Heart left ventricle (tissue), 16 donors: ENCODE measurements at regions not wholly inside any gene's neighbourhood (a gene's known extent, or its start where the extent isn't known, plus 50 kb on each side); places are given as distances from the start of the nearest gene placed in this dataset.

Experiments
- ATAC-seq, 4 donors: fragments of 200-7000 bp; cut with Tn5 transposase; one replicate each; pipeline ENCODE4 v1.9.1; 2020 to 2022; ENCODE audit warnings: moderate library complexity in 4 of 4, mild to moderate bottlenecking in 3 of 4, moderate number of reproducible peaks in 1 of 4
- DNase-seq, 5 donors: peaks; one replicate each; pipeline ENCODE4 v3.0.0-alpha.2; 2020
- H3K27ac ChIP-seq, 12 donors: fragments of 200-600 bp; sonication (generic) in 4 of 12; one replicate each; pipeline versions ENCODE4 v1.5.0 to v1.8.0; 2016 to 2022; ENCODE audit warnings: mild to moderate bottlenecking in 2 of 12
- H3K27me3 ChIP-seq, 9 donors: fragments of 200-600 bp; sonication (generic) in 2 of 9; one replicate each; pipeline versions ENCODE4 v1.5.1 to v1.8.0; 2016 to 2022; ENCODE audit warnings: mild to moderate bottlenecking in 3 of 9
- H3K36me3 ChIP-seq, 9 donors: fragments of 200-600 bp; sonication (generic) in 2 of 9; one replicate each; pipeline versions ENCODE4 v1.5.0 to v1.8.0; 2018 to 2022; ENCODE audit warnings: mild to moderate bottlenecking in 2 of 9
- H3K4me1 ChIP-seq, 12 donors: fragments of 200-600 bp; sonication (generic) in 4 of 12; one replicate each; pipeline versions ENCODE4 v1.5.0 to v1.8.0; 2016 to 2022; ENCODE audit warnings: mild to moderate bottlenecking in 3 of 12
- H3K4me3 ChIP-seq, 12 donors: fragments of 200-600 bp; sonication (generic) in 4 of 12; one replicate each; pipeline versions ENCODE4 v1.5.0 to v1.8.0; 2017 to 2022; ENCODE audit warnings: mild to moderate bottlenecking in 9 of 12, moderate library complexity in 4 of 12
- H3K9me3 ChIP-seq, 12 donors: fragments of 200-600 bp; sonication (generic) in 4 of 12; one replicate each; pipeline versions ENCODE4 v1.5.0 to v1.8.0; 2016 to 2022; ENCODE audit warnings: mild to moderate bottlenecking in 1 of 12
- POLR2A ChIP-seq, 2 donors: fragments of 450-650 bp; IDR thresholded peaks; one replicate each; pipeline ENCODE4 v1.6.1; 2017; ENCODE audit warnings: antibody characterized with exemption in 2 of 2, mild to moderate bottlenecking in 2 of 2, moderate library complexity in 2 of 2
- WGBS, 4 donors: extraction: QIAGEN DNeasy Blood & Tissue Kit in 2 of 4; methylation state at CpG; one replicate each; pipeline versions ENCODE4 v1.1.5 to v1.1.7; 2013 to 2018; 5-methylcytosine and 5-hydroxymethylcytosine counted together
- intact Hi-C, 10 donors: fragments of 100-400 bp; cut with DNase I; formaldehyde crosslinking; loops; one replicate each; pipeline versions ENCODE4 v1.11.1 to v1.14.2; 2022
- TF ChIP-seq, protein P1 (sequence below), 12 donors: fragments of 200-600 bp; sonication (generic) in 4 of 12; IDR thresholded peaks; one replicate each; pipeline versions ENCODE4 v1.5.0 to v1.8.0; 2018 to 2022; ENCODE audit warnings: antibody characterized with exemption in 12 of 12, mild to moderate bottlenecking in 5 of 12
- donor health status: ischemic (EF 13 %, LVEDD 7.1; RV severe dilation, severe dysfunction).
- donor health status: healthy with polysubstance abuse.
- donor health status: DM: no; HTN: yes; CAD: no.
- donor health status: DM: no; HTN: no; CAD: no.
- donor health status: ischemic (EF 25% LVEDD 6.9; RV normal size, moderate dysfunction).
- donor health status: ischemic (EF 25% LVEDD 5.7; RV mildly dilated, moderate dysfunction).
- donor health status: healthy.
- donor health status: DM: yes; HTN: yes; CAD: no.
- donor health status: ischemic (EF 35%, LVEDD 5.7; RV mildly dilated, moderate dysfunction).
- donor health status: nonischemic (EF 11% LVEDD 7.7; RV severe dilation, severe dysfunction).
- donor health status: DM: yes; HTN: yes; CAD: no.
- donor health status: PGD.
- donor health status: ischemic (EF 29% LVEDD 5.4; RV normal size, mild dysfunction).
- donor health status: nonischemic (EF 23%, LVEDD 6.1; RV moderate dilation, normal function).

DNA sequence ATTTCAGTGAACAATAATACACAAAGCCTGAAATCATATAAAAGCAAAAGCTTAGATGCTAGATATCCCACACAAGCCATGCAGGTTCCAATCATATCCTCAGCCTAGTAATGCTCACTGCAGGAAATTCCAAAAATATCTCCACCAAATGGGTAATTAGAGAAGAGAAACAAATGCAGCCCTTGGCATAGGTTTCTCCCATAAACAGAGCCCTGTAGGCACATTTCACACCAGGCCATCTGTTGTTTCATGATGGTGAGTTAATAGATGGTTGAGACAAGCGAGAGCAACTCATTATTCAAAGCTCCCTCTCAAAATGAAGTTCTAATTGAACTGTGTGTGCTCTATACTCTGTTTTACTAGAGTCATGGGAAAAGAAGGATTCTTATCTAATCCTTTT, 154.6 kb upstream of the TRPC6 start:
- intact Hi-C loops, result no loop called here
- Histone ChIP-seq H3K4me1 (no peaks in the 10 kb centered on the region), H3K4me3 (no peak overlapping the region), H3K27ac (no peak overlapping the region), H3K36me3 (no peaks in the 10 kb centered on the region), H3K27me3 (no peaks in the 10 kb centered on the region), H3K9me3 (no peaks in the 10 kb centered on the region)
- DNase-seq (no peak), ATAC-seq (no peak)
- 45 to 68% (median 51%) methylated on average over 1 of the region's 1 CpG for WGBS, 4 donors
- TF ChIP-seq, protein P1, sequence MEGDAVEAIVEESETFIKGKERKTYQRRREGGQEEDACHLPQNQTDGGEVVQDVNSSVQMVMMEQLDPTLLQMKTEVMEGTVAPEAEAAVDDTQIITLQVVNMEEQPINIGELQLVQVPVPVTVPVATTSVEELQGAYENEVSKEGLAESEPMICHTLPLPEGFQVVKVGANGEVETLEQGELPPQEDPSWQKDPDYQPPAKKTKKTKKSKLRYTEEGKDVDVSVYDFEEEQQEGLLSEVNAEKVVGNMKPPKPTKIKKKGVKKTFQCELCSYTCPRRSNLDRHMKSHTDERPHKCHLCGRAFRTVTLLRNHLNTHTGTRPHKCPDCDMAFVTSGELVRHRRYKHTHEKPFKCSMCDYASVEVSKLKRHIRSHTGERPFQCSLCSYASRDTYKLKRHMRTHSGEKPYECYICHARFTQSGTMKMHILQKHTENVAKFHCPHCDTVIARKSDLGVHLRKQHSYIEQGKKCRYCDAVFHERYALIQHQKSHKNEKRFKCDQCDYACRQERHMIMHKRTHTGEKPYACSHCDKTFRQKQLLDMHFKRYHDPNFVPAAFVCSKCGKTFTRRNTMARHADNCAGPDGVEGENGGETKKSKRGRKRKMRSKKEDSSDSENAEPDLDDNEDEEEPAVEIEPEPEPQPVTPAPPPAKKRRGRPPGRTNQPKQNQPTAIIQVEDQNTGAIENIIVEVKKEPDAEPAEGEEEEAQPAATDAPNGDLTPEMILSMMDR (IDR thresholded peaks at IDR 0.05), result no peak
- TF ChIP-seq POLR2A (IDR thresholded peaks at IDR 0.05), result no peak

DNA sequence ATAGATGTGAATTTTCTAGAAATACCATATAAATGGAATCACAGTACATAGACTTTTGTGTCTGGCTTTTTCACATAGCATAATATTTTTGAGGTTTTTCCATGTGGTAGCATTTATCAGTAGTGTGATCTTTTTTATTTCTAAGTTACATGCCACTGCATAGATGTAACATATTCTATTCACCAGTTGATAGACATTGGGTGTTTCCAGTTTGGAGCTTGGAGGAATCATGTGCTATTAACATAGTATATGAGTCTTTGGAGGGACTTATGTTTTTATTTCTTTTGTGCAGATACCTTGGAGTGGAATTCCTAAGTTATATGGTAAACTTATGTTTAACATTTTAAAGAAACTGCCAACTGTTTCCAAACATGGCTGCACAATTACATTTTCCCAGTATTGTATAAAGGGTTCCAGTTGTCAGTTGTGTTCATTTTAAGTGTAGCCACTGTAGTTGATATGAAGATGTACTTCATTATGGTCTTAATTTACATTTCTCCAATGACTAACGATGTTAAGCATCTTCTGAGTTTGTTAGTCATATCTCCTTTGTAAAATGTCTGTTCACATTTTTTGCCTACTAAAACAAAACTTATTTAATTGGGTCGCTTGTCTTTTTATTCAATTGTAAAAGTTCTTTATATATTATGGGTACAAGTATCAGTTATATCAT, 145.7 kb upstream of the TRPC6 start:
- no peak overlapping the region for H3K27ac ChIP-seq
- DNase-seq, result no peak
- TF ChIP-seq POLR2A (IDR thresholded peaks at IDR 0.05), result no peak
- TF ChIP-seq, protein P1 (IDR thresholded peaks at IDR 0.05), result no peak
- intact Hi-C loops, result no loop called here
- H3K27me3 ChIP-seq, result no peaks in the 10 kb centered on the region
- H3K9me3 ChIP-seq, result no peaks in the 10 kb centered on the region
- H3K4me3 ChIP-seq, result no peak overlapping the region
- no peak for ATAC-seq
- H3K4me1 ChIP-seq, result no peaks in the 10 kb centered on the region
- H3K36me3 ChIP-seq, result no peaks in the 10 kb centered on the region
- WGBS, 4 donors, result 65 to 81% (median 72%) methylated on average over 2 of the region's 2 CpGs

DNA sequence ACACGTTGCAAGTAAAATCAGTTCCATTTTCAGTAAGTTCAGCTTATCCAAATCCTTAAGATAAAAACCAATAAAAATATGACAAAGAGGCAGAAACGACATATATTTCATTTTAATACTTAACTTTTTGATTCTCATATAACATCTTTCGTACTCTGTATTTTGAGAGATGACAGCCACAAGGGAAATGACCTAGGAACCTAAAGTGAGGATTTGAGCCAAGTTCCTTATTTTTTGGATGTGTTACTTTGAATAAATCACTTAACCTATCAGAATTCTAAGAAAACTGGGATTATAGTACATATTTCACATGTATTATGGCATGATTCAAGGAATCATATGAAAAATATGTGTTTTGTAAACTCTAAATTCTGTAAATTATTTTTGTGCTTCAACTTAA, 143.6 kb upstream of the TRPC6 start:
- DNase-seq (no peak), ATAC-seq (no peak)
- no peak for TF ChIP-seq POLR2A (IDR thresholded peaks at IDR 0.05)
- TF ChIP-seq, protein P1 (IDR thresholded peaks at IDR 0.05), result no peak
- Histone ChIP-seq H3K4me1 (no peaks in the 10 kb centered on the region), H3K9me3 (no peaks in the 10 kb centered on the region), H3K4me3 (no peak overlapping the region), H3K36me3 (no peaks in the 10 kb centered on the region), H3K27me3 (no peaks in the 10 kb centered on the region), H3K27ac (no peak overlapping the region)
- intact Hi-C loops, result no loop called here
- WGBS, 4 donors, result 52 to 64% (median 57%) methylated on average over 3 of the region's 3 CpGs

DNA sequence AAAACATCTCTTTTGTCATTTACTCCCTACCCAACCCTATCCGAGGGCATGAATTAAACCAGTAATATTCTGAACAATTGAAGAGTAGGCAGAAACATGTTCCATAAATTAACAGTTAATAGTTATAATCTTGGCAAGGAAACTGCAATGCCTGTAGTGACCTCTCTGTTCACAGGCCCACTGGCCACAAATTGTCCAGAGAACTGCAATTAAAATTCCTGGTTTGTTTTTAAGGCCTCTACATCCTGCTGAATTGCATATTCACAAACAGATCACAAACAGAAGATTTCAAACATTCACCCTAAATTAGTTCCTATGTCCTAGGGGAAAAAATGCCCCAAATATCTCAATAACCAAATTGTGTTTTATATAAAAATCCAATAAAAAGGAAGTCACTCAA, 143.2 kb upstream of the TRPC6 start:
- H3K27ac ChIP-seq, result no peak overlapping the region
- intact Hi-C loops, result no loop called here
- no peaks in the 10 kb centered on the region for H3K27me3 ChIP-seq
- WGBS, 4 donors, result 51 to 68% (median 62%) methylated on average over 1 of the region's 1 CpG
- no peaks in the 10 kb centered on the region for H3K9me3 ChIP-seq
- no peak overlapping the region for H3K4me3 ChIP-seq
- no peaks in the 10 kb centered on the region for H3K36me3 ChIP-seq
- no peak for TF ChIP-seq POLR2A (IDR thresholded peaks at IDR 0.05)
- TF ChIP-seq, protein P1 (IDR thresholded peaks at IDR 0.05), result no peak
- no peaks in the 10 kb centered on the region for H3K4me1 ChIP-seq
- no peak for ATAC-seq
- no peak for DNase-seq
